ENCODE measurements at regions not wholly inside any gene's neighbourhood (a gene's known extent, or its start where the extent isn't known, plus 50 kb on each side); places are given as distances from the start of the nearest gene placed in this dataset.

DNA sequence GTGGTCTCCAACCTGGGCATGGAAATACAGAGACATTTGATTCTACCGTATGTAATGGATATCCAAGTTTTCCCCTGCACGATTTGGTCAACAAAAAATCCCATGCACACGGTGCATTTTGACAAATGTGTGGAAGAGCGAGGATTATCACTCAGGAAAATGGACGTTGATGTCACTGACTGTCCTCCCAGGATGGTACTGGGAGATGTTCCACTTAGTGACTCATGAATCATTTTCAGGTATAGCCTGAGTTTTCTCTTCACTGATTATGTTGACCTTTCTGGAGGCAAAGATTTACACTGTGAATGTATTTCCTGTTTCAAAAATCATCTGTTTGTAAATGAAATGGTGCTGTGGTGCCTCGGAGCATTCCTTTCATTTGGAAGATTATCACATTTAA lies 596.7 kb upstream of the ADAMTS9 start:
- TF ChIP-seq POLR2AphosphoS5 (IDR thresholded peaks at IDR 0.05) (no peak), EP300 (IDR thresholded peaks at IDR 0.05) (no peak), POLR2A (IDR thresholded peaks at IDR 0.05; ENCODE audit: low read depth) (no peak)
- TF ChIP-seq, protein P1, sequence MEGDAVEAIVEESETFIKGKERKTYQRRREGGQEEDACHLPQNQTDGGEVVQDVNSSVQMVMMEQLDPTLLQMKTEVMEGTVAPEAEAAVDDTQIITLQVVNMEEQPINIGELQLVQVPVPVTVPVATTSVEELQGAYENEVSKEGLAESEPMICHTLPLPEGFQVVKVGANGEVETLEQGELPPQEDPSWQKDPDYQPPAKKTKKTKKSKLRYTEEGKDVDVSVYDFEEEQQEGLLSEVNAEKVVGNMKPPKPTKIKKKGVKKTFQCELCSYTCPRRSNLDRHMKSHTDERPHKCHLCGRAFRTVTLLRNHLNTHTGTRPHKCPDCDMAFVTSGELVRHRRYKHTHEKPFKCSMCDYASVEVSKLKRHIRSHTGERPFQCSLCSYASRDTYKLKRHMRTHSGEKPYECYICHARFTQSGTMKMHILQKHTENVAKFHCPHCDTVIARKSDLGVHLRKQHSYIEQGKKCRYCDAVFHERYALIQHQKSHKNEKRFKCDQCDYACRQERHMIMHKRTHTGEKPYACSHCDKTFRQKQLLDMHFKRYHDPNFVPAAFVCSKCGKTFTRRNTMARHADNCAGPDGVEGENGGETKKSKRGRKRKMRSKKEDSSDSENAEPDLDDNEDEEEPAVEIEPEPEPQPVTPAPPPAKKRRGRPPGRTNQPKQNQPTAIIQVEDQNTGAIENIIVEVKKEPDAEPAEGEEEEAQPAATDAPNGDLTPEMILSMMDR (IDR thresholded peaks at IDR 0.05) = no peak
- Histone ChIP-seq H3K27ac (replicated peaks in 1 of 4) (no peak overlapping the region), H3K4me3 (no peak overlapping the region), H3K27me3 (no peaks in the 10 kb centered on the region), H3K36me3 (no peaks in the 10 kb centered on the region), H3K9me3 (no peaks in the 10 kb centered on the region), H3K4me1 (no peaks in the 10 kb centered on the region)
- intact Hi-C loops (cut with DNase I) = no loop called here
- 80% methylated on average over 6 of the region's 6 CpGs for WGBS
- no peak for DNase-seq (ENCODE audit: extremely low spot score)

DNA sequence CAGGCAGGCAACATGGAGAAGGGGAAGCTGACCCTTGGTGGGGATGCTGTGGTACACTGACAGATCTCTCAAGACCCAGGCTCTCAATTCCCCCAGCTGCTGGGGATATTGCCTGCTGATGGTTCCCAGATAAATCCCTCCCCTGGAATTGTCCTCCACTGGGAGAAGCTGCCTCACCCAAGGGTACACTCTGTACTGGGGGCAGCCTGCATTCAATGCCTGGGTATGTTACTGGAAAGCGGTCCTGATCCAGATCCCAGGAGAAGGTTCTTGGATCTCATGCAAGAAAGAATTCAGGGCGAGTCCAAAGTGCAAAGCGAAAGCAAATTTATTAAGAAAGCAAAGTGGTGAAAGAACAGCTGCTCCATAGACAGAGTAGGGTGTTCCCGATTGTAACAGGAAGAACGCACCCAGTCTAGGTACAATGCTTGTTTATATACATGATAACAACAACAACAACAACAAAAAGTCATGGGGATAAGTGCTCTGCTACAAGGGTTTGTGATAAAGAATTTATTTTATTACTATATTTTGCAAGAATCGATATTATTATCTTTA lies 591.5 kb upstream of the ADAMTS9 start:
- intact Hi-C loops (cut with DNase I) = no loop called here
- H3K27ac ChIP-seq (replicated peaks in 1 of 4) = no peak overlapping the region
- no peaks in the 10 kb centered on the region for H3K27me3 ChIP-seq
- TF ChIP-seq POLR2AphosphoS5 (IDR thresholded peaks at IDR 0.05) (peak in 1 of 2 donors; percentile 12), POLR2A (IDR thresholded peaks at IDR 0.05; ENCODE audit: low read depth) (no peak)
- H3K4me3 ChIP-seq = no peak overlapping the region
- H3K36me3 ChIP-seq = no peaks in the 10 kb centered on the region
- WGBS = 61% methylated on average over 6 of the region's 6 CpGs
- no peak for DNase-seq (ENCODE audit: extremely low spot score)
- no peaks in the 10 kb centered on the region for H3K9me3 ChIP-seq
- no peaks in the 10 kb centered on the region for H3K4me1 ChIP-seq

DNA sequence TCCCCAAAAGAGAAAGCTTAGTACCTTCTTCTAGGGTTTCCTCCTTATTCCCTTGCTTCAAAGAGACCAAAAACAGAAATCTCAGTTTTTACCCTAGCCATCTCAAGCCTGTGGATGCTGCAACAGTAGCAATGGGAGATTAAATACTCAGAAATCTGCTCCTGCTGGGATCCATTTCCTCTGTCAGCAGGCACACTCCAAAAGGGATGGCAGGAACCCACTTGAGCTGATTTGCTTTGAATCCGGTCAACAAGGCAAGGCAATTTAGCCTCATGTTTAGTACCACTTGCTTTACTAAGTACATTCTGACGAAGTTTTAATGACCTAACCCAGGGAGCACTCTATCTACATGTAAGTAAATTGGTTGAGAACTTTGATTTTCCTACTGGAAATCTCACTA lies 590.0 kb upstream of the ADAMTS9 start:
- intact Hi-C loops (cut with DNase I) = no loop called here
- TF ChIP-seq POLR2AphosphoS5 (IDR thresholded peaks at IDR 0.05) = no peak
- no peak for TF ChIP-seq POLR2A (IDR thresholded peaks at IDR 0.05; ENCODE audit: low read depth)
- no peak for TF ChIP-seq EP300 (IDR thresholded peaks at IDR 0.05)
- TF ChIP-seq, protein P1 (IDR thresholded peaks at IDR 0.05) = no peak
- Histone ChIP-seq H3K36me3 (no peaks in the 10 kb centered on the region), H3K27ac (replicated peaks in 1 of 4) (no peak overlapping the region), H3K27me3 (no peaks in the 10 kb centered on the region), H3K4me3 (no peak overlapping the region), H3K9me3 (no peaks in the 10 kb centered on the region), H3K4me1 (no peaks in the 10 kb centered on the region)
- no peak for DNase-seq (ENCODE audit: extremely low spot score)
- WGBS = 95% methylated on average over 2 of the region's 2 CpGs

DNA sequence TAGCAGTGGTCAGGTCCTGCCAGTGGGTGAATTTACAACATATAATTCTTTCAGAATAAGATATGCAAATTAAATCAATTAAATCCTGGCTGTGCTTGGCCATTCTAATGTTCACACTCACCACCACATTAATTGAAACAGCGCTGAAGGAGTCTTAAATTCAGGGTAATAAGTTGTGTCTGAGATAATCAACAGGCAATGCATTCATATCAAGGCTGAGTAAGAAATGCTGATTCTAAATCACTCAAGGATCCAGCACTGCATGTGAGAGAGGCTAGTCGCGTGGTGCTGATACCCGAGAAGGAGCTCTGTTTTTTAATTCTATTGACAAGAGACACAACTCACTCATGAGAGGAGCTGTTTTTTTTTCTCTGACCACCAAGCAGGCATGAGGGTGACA lies 588.8 kb upstream of the ADAMTS9 start:
- H3K36me3 ChIP-seq = no peaks in the 10 kb centered on the region
- no peaks in the 10 kb centered on the region for H3K9me3 ChIP-seq
- DNase-seq (ENCODE audit: extremely low spot score) = no peak
- no peak overlapping the region for H3K4me3 ChIP-seq
- TF ChIP-seq POLR2A (IDR thresholded peaks at IDR 0.05; ENCODE audit: low read depth) = no peak
- TF ChIP-seq EP300 (IDR thresholded peaks at IDR 0.05) = no peak
- no peaks in the 10 kb centered on the region for H3K27me3 ChIP-seq
- no peaks in the 10 kb centered on the region for H3K4me1 ChIP-seq
- intact Hi-C loops (cut with DNase I) = no loop called here
- 82% methylated on average over 4 of the region's 4 CpGs for WGBS
- no peak overlapping the region for H3K27ac ChIP-seq (replicated peaks in 1 of 4)

DNA sequence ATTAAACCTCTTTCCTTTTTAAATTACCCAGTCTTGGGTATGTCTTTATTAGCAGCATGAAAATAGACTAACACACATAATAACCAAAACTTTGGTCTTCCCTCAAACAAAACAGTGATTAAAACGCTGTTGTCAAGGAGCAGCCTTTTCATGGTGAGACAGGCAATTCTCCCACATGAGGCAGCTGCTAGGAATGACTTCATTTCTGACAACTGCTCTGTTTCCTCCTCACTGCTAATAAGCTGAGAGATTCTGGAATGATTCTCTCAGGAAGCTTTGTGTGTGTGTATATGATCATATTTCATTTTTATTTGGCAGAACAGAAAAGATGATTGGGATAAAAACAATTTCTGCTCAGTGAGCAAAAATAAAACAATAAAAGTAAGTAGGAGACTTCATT lies 580.6 kb upstream of the ADAMTS9 start:
- 15% methylated on average over 1 of the region's 1 CpG for WGBS
- H3K4me1 ChIP-seq = no peaks in the 10 kb centered on the region
- no peaks in the 10 kb centered on the region for H3K9me3 ChIP-seq
- no peak for TF ChIP-seq EP300 (IDR thresholded peaks at IDR 0.05)
- TF ChIP-seq POLR2A (IDR thresholded peaks at IDR 0.05; ENCODE audit: low read depth) = no peak
- TF ChIP-seq POLR2AphosphoS5 (IDR thresholded peaks at IDR 0.05) = no peak
- TF ChIP-seq, protein P1 (IDR thresholded peaks at IDR 0.05) = no peak
- no peaks in the 10 kb centered on the region for H3K36me3 ChIP-seq
- no peaks in the 10 kb centered on the region for H3K27me3 ChIP-seq
- H3K27ac ChIP-seq (replicated peaks in 1 of 4) = no peak overlapping the region
- intact Hi-C loops (cut with DNase I) = no loop called here
- H3K4me3 ChIP-seq = no peak overlapping the region
- DNase-seq (ENCODE audit: extremely low spot score) = no peak
